Neural progenitor cell (in vitro differentiated cells): ENCODE measurements at regions not wholly inside any gene's neighbourhood (a gene's known extent, or its start where the extent isn't known, plus 50 kb on each side); places are given as distances from the start of the nearest gene placed in this dataset.

ENCODE experiments used
- DNase-seq: peaks from one replicate; pipeline ENCODE4 v3.0.0-alpha.2; 2016; ENCODE audit warnings: low spot score
- H2AFZ ChIP-seq: fragments of 200-600 bp; sonication (generic); replicated peaks from 2 replicates; pipeline ENCODE4 v1.6.1; 2016; ENCODE audit warnings: antibody characterized with exemption
- H3F3A ChIP-seq: fragments of 200-600 bp; sonication (generic); 2 replicates; pipeline ENCODE4 v1.6.1; 2016; ENCODE audit warnings: antibody characterized with exemption, low read depth
- H3K27ac ChIP-seq: fragments of 200-600 bp; sonication (generic); 2 replicates; pipeline ENCODE4 v1.5.1; 2016; ENCODE audit warnings: mild to moderate bottlenecking
- H3K27me3 ChIP-seq: fragments of 200-600 bp; sonication (generic); 2 replicates; pipeline ENCODE4 v1.6.1; 2016; ENCODE audit warnings: mild to moderate bottlenecking, moderate library complexity
- H3K36me3 ChIP-seq: fragments of 200-600 bp; sonication (generic); 2 replicates; pipeline ENCODE4 v1.5.1; 2016
- H3K4me1 ChIP-seq: fragments of 200-600 bp; sonication (generic); 2 replicates; pipeline ENCODE4 v1.6.1; 2016; ENCODE audit warnings: mixed run types
- H3K4me2 ChIP-seq: fragments of 200-600 bp; sonication (generic); 2 replicates; pipeline ENCODE4 v1.6.1; 2016
- H3K4me3 ChIP-seq: fragments of 200-600 bp; sonication (generic); 2 replicates; pipeline ENCODE4 v1.5.1; 2016
- H3K79me2 ChIP-seq: fragments of 200-600 bp; sonication (generic); 2 replicates; pipeline ENCODE4 v1.6.1; 2016; ENCODE audit warnings: low read depth
- H3K9ac ChIP-seq: fragments of 200-600 bp; sonication (generic); 2 replicates; pipeline ENCODE4 v1.6.1; 2016
- H3K9me3 ChIP-seq: fragments of 200-600 bp; sonication (generic); 2 replicates; pipeline ENCODE4 v1.5.1; 2016; ENCODE audit warnings: low read depth
- H4K20me1 ChIP-seq: fragments of 200-600 bp; sonication (generic); 2 replicates; pipeline ENCODE4 v1.6.1; 2016; ENCODE audit warnings: low read depth
- H3K27ac Mint-ChIP-seq: 3 replicates; pipeline ENCODE4 v1.8.0; 2021; ENCODE audit warnings: mixed read lengths
- H3K27me3 Mint-ChIP-seq: 2 replicates; pipeline ENCODE4 v1.8.0; 2022; ENCODE audit warnings: low read depth, mild to moderate bottlenecking, inconsistent platforms, moderate library complexity, mixed read lengths; ENCODE audit not compliant: insufficient read depth
- H3K36me3 Mint-ChIP-seq: 3 replicates; pipeline ENCODE4 v1.8.0; 2021; ENCODE audit warnings: mixed read lengths
- H3K4me1 Mint-ChIP-seq: 3 replicates; pipeline ENCODE4 v1.8.0; 2021; ENCODE audit warnings: mixed read lengths
- H3K4me3 Mint-ChIP-seq: 3 replicates; pipeline ENCODE4 v1.8.0; 2021; ENCODE audit warnings: mild to moderate bottlenecking, moderate library complexity, mixed read lengths
- H3K9me3 Mint-ChIP-seq: 3 replicates; pipeline ENCODE4 v1.8.0; 2020; ENCODE audit warnings: mixed read lengths
- EZH2 ChIP-seq: fragments of 200-600 bp; sonication (generic); IDR thresholded peaks from 2 replicates; pipeline ENCODE4 v1.6.1; 2017; ENCODE audit warnings: antibody characterized with exemption, mild to moderate bottlenecking, moderate library complexity
- EZH2phosphoT487 ChIP-seq: fragments of 200-600 bp; sonication (generic); IDR thresholded peaks from 2 replicates; pipeline ENCODE4 v1.6.1; 2017; ENCODE audit warnings: antibody characterized with exemption
- TF ChIP-seq, protein P1 (sequence below): fragments of 200-600 bp; sonication (generic); IDR thresholded peaks from 2 replicates; pipeline ENCODE4 v1.5.1; 2017; ENCODE audit warnings: antibody characterized with exemption, mild to moderate bottlenecking

GRCh38 chr13:107141767-107142166 is 573.8 kb upstream of the ARGLU1 start:
- H3K27me3 Mint-ChIP-seq: no peaks in the 10 kb centered on the region
- H3K9me3 Mint-ChIP-seq: peaks cover 1% of the 10 kb centered on the region
- H3K9ac ChIP-seq: no peak overlapping the region
- H4K20me1 ChIP-seq: no peaks in the 10 kb centered on the region
- H3K4me2 ChIP-seq: no peak overlapping the region
- no peak overlapping the region for H3K27ac Mint-ChIP-seq
- H3K79me2 ChIP-seq: no peaks in the 10 kb centered on the region
- H3K36me3 ChIP-seq: no peaks in the 10 kb centered on the region
- no peak overlapping the region for H3K27ac ChIP-seq
- no peaks in the 10 kb centered on the region for H3K9me3 ChIP-seq
- no peak for DNase-seq
- H3K4me3 Mint-ChIP-seq: no peak overlapping the region
- no peaks in the 10 kb centered on the region for H3F3A ChIP-seq
- TF ChIP-seq, protein P1, sequence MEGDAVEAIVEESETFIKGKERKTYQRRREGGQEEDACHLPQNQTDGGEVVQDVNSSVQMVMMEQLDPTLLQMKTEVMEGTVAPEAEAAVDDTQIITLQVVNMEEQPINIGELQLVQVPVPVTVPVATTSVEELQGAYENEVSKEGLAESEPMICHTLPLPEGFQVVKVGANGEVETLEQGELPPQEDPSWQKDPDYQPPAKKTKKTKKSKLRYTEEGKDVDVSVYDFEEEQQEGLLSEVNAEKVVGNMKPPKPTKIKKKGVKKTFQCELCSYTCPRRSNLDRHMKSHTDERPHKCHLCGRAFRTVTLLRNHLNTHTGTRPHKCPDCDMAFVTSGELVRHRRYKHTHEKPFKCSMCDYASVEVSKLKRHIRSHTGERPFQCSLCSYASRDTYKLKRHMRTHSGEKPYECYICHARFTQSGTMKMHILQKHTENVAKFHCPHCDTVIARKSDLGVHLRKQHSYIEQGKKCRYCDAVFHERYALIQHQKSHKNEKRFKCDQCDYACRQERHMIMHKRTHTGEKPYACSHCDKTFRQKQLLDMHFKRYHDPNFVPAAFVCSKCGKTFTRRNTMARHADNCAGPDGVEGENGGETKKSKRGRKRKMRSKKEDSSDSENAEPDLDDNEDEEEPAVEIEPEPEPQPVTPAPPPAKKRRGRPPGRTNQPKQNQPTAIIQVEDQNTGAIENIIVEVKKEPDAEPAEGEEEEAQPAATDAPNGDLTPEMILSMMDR: no peak
- TF ChIP-seq EZH2phosphoT487 (no peak), EZH2 (no peak)
- H3K4me3 ChIP-seq: no peak overlapping the region
- H3K4me1 ChIP-seq: no peaks in the 10 kb centered on the region
- no peaks in the 10 kb centered on the region for H3K27me3 ChIP-seq
- H3K36me3 Mint-ChIP-seq: no peaks in the 10 kb centered on the region
- no peak overlapping the region for H2AFZ ChIP-seq
- no peaks in the 10 kb centered on the region for H3K4me1 Mint-ChIP-seq

DNA sequence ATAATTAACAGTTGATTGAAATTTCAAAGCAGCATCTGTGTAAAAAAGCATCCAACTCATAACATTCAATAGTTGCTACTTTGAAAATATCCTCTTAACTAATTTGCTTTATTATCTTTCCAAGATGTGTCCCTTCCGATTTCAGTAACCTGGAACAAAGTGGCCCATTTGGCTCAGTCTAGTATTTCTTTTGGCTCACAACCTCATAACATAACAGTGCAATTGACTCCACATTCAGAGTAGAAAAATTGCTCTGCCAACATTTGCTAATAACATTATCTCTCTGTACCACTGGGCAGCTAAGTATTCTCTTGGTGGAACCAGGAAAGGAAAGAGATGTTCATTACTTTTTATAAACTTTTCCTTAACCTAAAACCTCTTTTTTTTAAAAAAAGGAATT is 571.1 kb upstream of the ARGLU1 start:
- H3K4me1 Mint-ChIP-seq: no peaks in the 10 kb centered on the region
- Histone ChIP-seq H3K4me1 (no peaks in the 10 kb centered on the region), H2AFZ (no peak overlapping the region), H3K4me2 (no peak overlapping the region), H3K27ac (no peak overlapping the region), H3F3A (no peaks in the 10 kb centered on the region), H3K9ac (no peak overlapping the region), H3K79me2 (no peaks in the 10 kb centered on the region), H3K4me3 (no peak overlapping the region), H4K20me1 (no peaks in the 10 kb centered on the region), H3K27me3 (no peaks in the 10 kb centered on the region), H3K9me3 (no peaks in the 10 kb centered on the region), H3K36me3 (no peaks in the 10 kb centered on the region)
- peaks cover 9% of the 10 kb centered on the region for H3K9me3 Mint-ChIP-seq
- no peaks in the 10 kb centered on the region for H3K27me3 Mint-ChIP-seq
- DNase-seq: no peak
- no peaks in the 10 kb centered on the region for H3K36me3 Mint-ChIP-seq
- no peak overlapping the region for H3K4me3 Mint-ChIP-seq
- H3K27ac Mint-ChIP-seq: no peak overlapping the region
- TF ChIP-seq, protein P1: no peak
- TF ChIP-seq EZH2 (no peak), EZH2phosphoT487 (no peak)

- no peaks in the 10 kb centered on the region for H3K36me3 ChIP-seq
- H3K9ac ChIP-seq: no peak overlapping the region
- no peaks in the 10 kb centered on the region for H3K4me1 Mint-ChIP-seq
- no peaks in the 10 kb centered on the region for H4K20me1 ChIP-seq
- H3K4me1 ChIP-seq: no peaks in the 10 kb centered on the region
- no peaks in the 10 kb centered on the region for H3K27me3 ChIP-seq
- H3K9me3 Mint-ChIP-seq: peaks cover 14% of the 10 kb centered on the region
- H3K27ac Mint-ChIP-seq: no peak overlapping the region
- peak; percentile 42 for DNase-seq
- H3K4me2 ChIP-seq: no peak overlapping the region
- no peak overlapping the region for H3K4me3 ChIP-seq
- H3K79me2 ChIP-seq: no peaks in the 10 kb centered on the region
- H3K36me3 Mint-ChIP-seq: no peaks in the 10 kb centered on the region
- H3K9me3 ChIP-seq: no peaks in the 10 kb centered on the region
- H3K27me3 Mint-ChIP-seq: no peaks in the 10 kb centered on the region
- no peak overlapping the region for H3K4me3 Mint-ChIP-seq
- H3K27ac ChIP-seq: no peak overlapping the region
- TF ChIP-seq, protein P1: peak; percentile 41
- no peak for TF ChIP-seq EZH2
- no peak for TF ChIP-seq EZH2phosphoT487
- no peaks in the 10 kb centered on the region for H3F3A ChIP-seq
- no peak overlapping the region for H2AFZ ChIP-seq
Measured at GRCh38 chr13:107138486-107138885, 570.5 kb upstream of the ARGLU1 start.
